A673 (cell line): ENCODE measurements at regions not wholly inside any gene's neighbourhood (a gene's known extent, or its start where the extent isn't known, plus 50 kb on each side); places are given as distances from the start of the nearest gene placed in this dataset.

Experiments used
- BruUV-seq: library from RNA; stranded (reverse); fragments of 400-500 nt; replicated peaks from 2 replicates; lab custom pipeline; 2021; lab: Mats Ljungman, UMichigan
- CTCF ChIA-PET: fragments of 300-600 bp; sonication (Branson Sonifier 250); formaldehyde crosslinking; loops from one replicate; lab custom pipeline; 2022; ENCODE audit warnings: antibody characterized with exemption; lab: Charles Lee
- POLR2A ChIA-PET: fragments of 300-600 bp; sonication (Branson Sonifier 250); formaldehyde crosslinking; loops from one replicate; lab custom pipeline; 2022; ENCODE audit warnings: antibody characterized with exemption; ENCODE audit not compliant: low non-redundant PET; lab: Charles Lee
- DNase-seq: peaks from one replicate; pipeline ENCODE4 v3.0.0-alpha.2; 2015; ENCODE audit warnings: low spot score
- H3K27ac ChIP-seq: fragments of 200-600 bp; sonication (generic); 2 replicates; pipeline ENCODE4 v1.5.1; 2016; ENCODE audit warnings: mixed run types, low read depth, mild to moderate bottlenecking, mixed read lengths, antibody characterized with exemption, low read length; ENCODE audit not compliant: poor library complexity, severe bottlenecking
- H3K27me3 ChIP-seq: fragments of 200-600 bp; sonication (generic); replicated peaks from 2 replicates; pipeline ENCODE4 v1.6.1; 2017; ENCODE audit warnings: mixed run types, low read depth, mild to moderate bottlenecking, mixed read lengths, antibody characterized with exemption, low read length; ENCODE audit not compliant: insufficient read depth, poor library complexity
- H3K36me3 ChIP-seq: fragments of 200-600 bp; sonication (generic); 2 replicates; pipeline ENCODE4 v1.6.1; 2016; ENCODE audit warnings: mixed run types, mild to moderate bottlenecking, mixed read lengths, antibody characterized with exemption, low read length; ENCODE audit not compliant: insufficient read depth, poor library complexity, severe bottlenecking
- H3K4me1 ChIP-seq: fragments of 200-600 bp; sonication (generic); 2 replicates; pipeline ENCODE4 v1.6.1; 2017; ENCODE audit warnings: mixed run types, mild to moderate bottlenecking, mixed read lengths, antibody characterized with exemption, low read length; ENCODE audit not compliant: insufficient read depth, poor library complexity, severe bottlenecking
- H3K4me3 ChIP-seq: fragments of 200-600 bp; sonication (generic); 2 replicates; pipeline ENCODE4 v1.5.1; 2016; ENCODE audit warnings: low read depth, mixed run types, mild to moderate bottlenecking, mixed read lengths, low read length; ENCODE audit not compliant: poor library complexity, severe bottlenecking
- H3K9me3 ChIP-seq: fragments of 200-600 bp; sonication (generic); 2 replicates; pipeline ENCODE4 v1.6.1; 2016; ENCODE audit warnings: mixed run types, low read depth, mild to moderate bottlenecking, mixed read lengths, antibody characterized with exemption, low read length; ENCODE audit not compliant: poor library complexity, severe bottlenecking
- EZH2 ChIP-seq: fragments of 200-600 bp; sonication (generic); IDR thresholded peaks from 2 replicates; pipeline ENCODE4 v1.6.1; 2017; ENCODE audit warnings: borderline replicate concordance, low read depth, mild to moderate bottlenecking, mixed read lengths, antibody characterized with exemption, low read length; ENCODE audit not compliant: poor library complexity, severe bottlenecking
- intact Hi-C: fragments of 100-400 bp; cut with micrococcal nuclease; formaldehyde crosslinking; loops from one replicate; pipeline ENCODE4 v1.10.0; 2022; ENCODE audit not compliant: unreplicated experiment
- TF ChIP-seq, protein P1 (sequence below): fragments of 300-800, 200-600 bp; sonication (generic); conservative IDR thresholded peaks from 2 replicates; pipeline ENCODE4 v1.5.1; 2017; ENCODE audit warnings: low read depth, mild to moderate bottlenecking, antibody characterized with exemption, low read length, moderate library complexity, mixed read lengths

DNA sequence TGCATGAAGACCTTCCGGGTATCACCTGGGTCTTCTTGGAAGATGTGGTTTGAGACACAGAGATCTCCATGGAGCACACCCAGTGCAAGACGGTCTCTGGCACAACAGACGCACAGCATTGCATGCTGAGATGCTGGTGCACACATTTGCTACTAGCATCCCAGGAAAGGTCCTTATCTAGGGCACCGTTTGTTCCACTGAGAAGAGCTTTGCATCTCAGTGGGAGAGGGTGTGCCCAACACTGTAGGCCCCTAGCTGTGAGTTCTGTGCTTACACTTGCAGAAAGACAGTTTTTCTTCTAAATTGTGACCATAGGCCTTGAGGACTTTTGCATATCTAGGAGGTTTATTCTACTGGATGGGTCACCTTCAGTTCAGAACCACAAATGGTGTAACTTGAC lies 554.1 kb downstream of the MATN1 start:
- no TSS peak for BruUV-seq

DNA sequence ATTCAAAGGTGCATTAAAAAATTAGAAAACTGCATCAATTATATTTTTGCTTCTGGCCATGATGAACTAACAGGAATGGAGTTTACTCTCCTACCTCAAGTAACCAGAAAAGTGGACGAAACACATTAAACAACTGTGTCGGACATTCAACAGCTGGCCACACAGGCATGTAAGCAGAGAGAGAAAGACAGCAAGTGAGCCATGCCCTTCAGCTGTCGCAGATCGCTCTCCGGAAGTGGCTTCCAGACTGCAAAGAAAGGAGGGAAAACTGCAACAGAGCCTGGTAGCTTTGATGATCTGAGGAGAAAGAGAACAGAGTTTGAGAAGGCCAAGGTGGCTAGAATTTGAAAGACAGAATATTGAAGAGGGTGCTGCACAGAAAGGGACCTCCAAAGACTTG lies 557.2 kb downstream of the MATN1 start:
- Histone ChIP-seq H3K36me3 (no peaks in the 10 kb centered on the region), H3K27ac (no peak overlapping the region), H3K27me3 (no peaks in the 10 kb centered on the region), H3K4me1 (no peaks in the 10 kb centered on the region), H3K4me3 (no peak overlapping the region), H3K9me3 (no peaks in the 10 kb centered on the region)
- intact Hi-C loops, result no loop called here
- POLR2A ChIA-PET, result no interaction called here
- TF ChIP-seq, protein P1, sequence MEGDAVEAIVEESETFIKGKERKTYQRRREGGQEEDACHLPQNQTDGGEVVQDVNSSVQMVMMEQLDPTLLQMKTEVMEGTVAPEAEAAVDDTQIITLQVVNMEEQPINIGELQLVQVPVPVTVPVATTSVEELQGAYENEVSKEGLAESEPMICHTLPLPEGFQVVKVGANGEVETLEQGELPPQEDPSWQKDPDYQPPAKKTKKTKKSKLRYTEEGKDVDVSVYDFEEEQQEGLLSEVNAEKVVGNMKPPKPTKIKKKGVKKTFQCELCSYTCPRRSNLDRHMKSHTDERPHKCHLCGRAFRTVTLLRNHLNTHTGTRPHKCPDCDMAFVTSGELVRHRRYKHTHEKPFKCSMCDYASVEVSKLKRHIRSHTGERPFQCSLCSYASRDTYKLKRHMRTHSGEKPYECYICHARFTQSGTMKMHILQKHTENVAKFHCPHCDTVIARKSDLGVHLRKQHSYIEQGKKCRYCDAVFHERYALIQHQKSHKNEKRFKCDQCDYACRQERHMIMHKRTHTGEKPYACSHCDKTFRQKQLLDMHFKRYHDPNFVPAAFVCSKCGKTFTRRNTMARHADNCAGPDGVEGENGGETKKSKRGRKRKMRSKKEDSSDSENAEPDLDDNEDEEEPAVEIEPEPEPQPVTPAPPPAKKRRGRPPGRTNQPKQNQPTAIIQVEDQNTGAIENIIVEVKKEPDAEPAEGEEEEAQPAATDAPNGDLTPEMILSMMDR, result no peak
- no peak for TF ChIP-seq EZH2
- BruUV-seq, result no TSS peak
- CTCF ChIA-PET, result no interaction called here
- DNase-seq, result no peak

More for the DNA sequence above, 554.1 kb downstream of the MATN1 start:
- Histone ChIP-seq H3K4me1 (no peaks in the 10 kb centered on the region), H3K27me3 (no peaks in the 10 kb centered on the region), H3K4me3 (no peak overlapping the region), H3K27ac (no peak overlapping the region), H3K9me3 (no peaks in the 10 kb centered on the region), H3K36me3 (no peaks in the 10 kb centered on the region)
- no peak for TF ChIP-seq EZH2
- TF ChIP-seq, protein P1, result no peak
- POLR2A ChIA-PET, result no interaction called here
- no peak for DNase-seq
- CTCF ChIA-PET, result no interaction called here
- intact Hi-C loops, result no loop called here

DNA sequence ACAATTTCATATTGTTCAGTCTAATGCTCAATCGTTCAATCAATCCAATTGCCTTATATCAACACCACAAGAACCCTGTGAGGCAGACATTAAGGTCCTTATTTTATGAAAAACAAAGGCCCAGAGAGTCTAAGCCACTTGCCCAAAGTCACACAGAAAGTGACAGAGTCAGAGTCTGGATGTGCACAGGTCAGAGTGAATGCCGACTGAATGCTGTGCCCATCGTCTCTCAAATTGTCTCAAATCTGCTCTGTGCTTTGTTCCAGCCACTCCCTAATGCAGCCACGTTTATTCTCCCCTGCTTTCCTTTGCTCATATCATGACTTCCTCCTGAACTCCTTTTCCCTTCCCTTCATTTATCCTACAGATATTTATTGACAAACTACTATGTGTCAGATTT lies 558.3 kb downstream of the MATN1 start:
- H3K4me3 ChIP-seq, result no peak overlapping the region
- H3K9me3 ChIP-seq, result no peaks in the 10 kb centered on the region
- intact Hi-C loops, result no loop called here
- no peak for DNase-seq
- H3K27ac ChIP-seq, result no peak overlapping the region
- no peaks in the 10 kb centered on the region for H3K27me3 ChIP-seq
- H3K4me1 ChIP-seq, result no peaks in the 10 kb centered on the region
- no peaks in the 10 kb centered on the region for H3K36me3 ChIP-seq
- BruUV-seq, result no TSS peak
- CTCF ChIA-PET, result no interaction called here
- POLR2A ChIA-PET, result no interaction called here
- TF ChIP-seq, protein P1, result no peak
- TF ChIP-seq EZH2, result no peak
